CD4-positive, alpha-beta T cell (primary cell): ENCODE measurements at regions not wholly inside any gene's neighbourhood (a gene's known extent, or its start where the extent isn't known, plus 50 kb on each side); places are given as distances from the start of the nearest gene placed in this dataset.

ENCODE experiments used
- ATAC-seq: fragments of 200-7000 bp; cut with Tn5 transposase; one replicate; pipeline ENCODE4 v1.10.0; 2022; ENCODE audit warnings: mild to moderate bottlenecking; ENCODE audit not compliant: poor library complexity
- CTCF ChIA-PET: fragments of 350-600 bp; sonication (Branson Sonifier 250); formaldehyde crosslinking; loops from one replicate; lab custom pipeline; 2021; ENCODE audit warnings: antibody characterized with exemption, inconsistent platforms; lab: Charles Lee
- POLR2A ChIA-PET: fragments of 350-600 bp; sonication (Branson Sonifier 250); formaldehyde crosslinking; loops from one replicate; lab custom pipeline; 2021; ENCODE audit warnings: antibody characterized with exemption, inconsistent platforms; lab: Charles Lee
- DNase-seq, 14 experiments: peaks; one replicate each; pipeline ENCODE4 v3.0.0-alpha.2; 2013 to 2020; ENCODE audit warnings: mixed read lengths in 2 of 14
- H3K27ac ChIP-seq, 2 donors: one replicate each; pipeline versions ENCODE4 v1.5.1 to v1.7.0; 2013; ENCODE audit warnings: low read length in 2 of 2, low read depth in 1 of 2, mild to moderate bottlenecking in 1 of 2
- H3K27me3 ChIP-seq, 2 experiments: 1 replicate in 1 of 2; 2 replicates in 1 of 2; pipeline versions ENCODE4 v1.6.1 to v1.7.0; 2013; ENCODE audit warnings: low read length in 2 of 2, control low read depth in 1 of 2, mild to moderate bottlenecking in 1 of 2, moderate library complexity in 1 of 2; ENCODE audit not compliant: insufficient read depth in 2 of 2, control insufficient read depth in 1 of 2
- H3K36me3 ChIP-seq: one replicate; pipeline ENCODE4 v1.6.1; 2013; ENCODE audit warnings: low read length, control low read depth; ENCODE audit not compliant: insufficient read depth
- H3K4me1 ChIP-seq: one replicate; pipeline ENCODE4 v1.6.1; 2013; ENCODE audit warnings: low read length, control low read depth; ENCODE audit not compliant: insufficient read depth
- H3K4me3 ChIP-seq: one replicate; pipeline ENCODE4 v1.5.1; 2013; ENCODE audit warnings: mild to moderate bottlenecking, low read length, moderate library complexity
- H3K9me3 ChIP-seq, 2 experiments: 1 replicate in 1 of 2; 2 replicates in 1 of 2; pipeline versions ENCODE4 v1.6.1 to v1.7.0; 2013; ENCODE audit warnings: low read length in 2 of 2, mild to moderate bottlenecking in 2 of 2, control low read depth in 1 of 2, moderate library complexity in 1 of 2; ENCODE audit not compliant: control insufficient read depth in 1 of 2, insufficient read depth in 1 of 2
- H3K27ac Mint-ChIP-seq: one replicate; pipeline ENCODE4 v1.8.0; 2020; ENCODE audit warnings: mixed read lengths
- H3K27me3 Mint-ChIP-seq: one replicate; pipeline ENCODE4 v1.8.0; 2021; ENCODE audit warnings: mixed read lengths
- H3K36me3 Mint-ChIP-seq: one replicate; pipeline ENCODE4 v1.8.0; 2021; ENCODE audit warnings: low read depth, mixed read lengths
- H3K4me1 Mint-ChIP-seq: one replicate; pipeline ENCODE4 v1.8.0; 2021; ENCODE audit warnings: low read depth, mixed read lengths
- H3K4me3 Mint-ChIP-seq: one replicate; pipeline ENCODE4 v1.8.0; 2020; ENCODE audit warnings: mild to moderate bottlenecking, mixed read lengths
- H3K9me3 Mint-ChIP-seq: one replicate; pipeline ENCODE4 v1.8.0; 2020; ENCODE audit warnings: mixed read lengths
- CTCF ChIP-seq: fragments of 200-600 bp; IDR thresholded peaks from one replicate; pipeline ENCODE4 v1.8.0; 2022; ENCODE audit warnings: antibody characterized with exemption, mild to moderate bottlenecking
- intact Hi-C, 2 experiments: fragments of 100-400 bp; cut with DNase I in 1 of 2; cut with micrococcal nuclease in 1 of 2; formaldehyde crosslinking; loops; one replicate each; pipeline versions ENCODE4 v1.15.1 to v1.9.0; 2023 to 2025; cut with DNase I, micrococcal nuclease

GRCh38 chr2:158038901-158039300, 62.8 kb upstream of the UPP2 start:
- DNase-seq, result no peak
- Mint-ChIP-seq H3K27ac (no peak overlapping the region), H3K4me1 (peaks cover 12% of the 10 kb centered on the region), H3K27me3 (peaks cover 16% of the 10 kb centered on the region), H3K9me3 (no peaks in the 10 kb centered on the region), H3K4me3 (no peak overlapping the region), H3K36me3 (no peaks in the 10 kb centered on the region)
- no peak overlapping the region for H3K4me3 ChIP-seq
- no peaks in the 10 kb centered on the region for H3K36me3 ChIP-seq
- CTCF ChIA-PET, result interaction anchor here (1.1 kb wide), 1 partner anchor 14 kb away, joined by 4 read pairs; no protein-coding TSS in a partner anchor
- H3K9me3 ChIP-seq, result no peaks in the 10 kb centered on the region
- no peak for ATAC-seq
- no peak overlapping the region for H3K27ac ChIP-seq
- peaks cover 0 to 7% of the 10 kb centered on the region in 2 experiments for H3K27me3 ChIP-seq
- no peak for TF ChIP-seq CTCF
- intact Hi-C loops, result loop anchor here in 1 of 2 experiments (10.0 kb wide), 1 partner anchor 1076 kb away; no protein-coding TSS in a partner anchor
- no peaks in the 10 kb centered on the region for H3K4me1 ChIP-seq
- POLR2A ChIA-PET, result no interaction called here

GRCh38 chr2:158034198-158034866, 67.3 kb upstream of the UPP2 start:
- H3K4me1 Mint-ChIP-seq, result no peaks in the 10 kb centered on the region
- ChIA-PET POLR2A (interaction anchor here (0.6 to 1.9 kb wide), 2 partner anchors 10 to 619 kb away, joined by 3 to 5 read pairs; no protein-coding TSS in a partner anchor), CTCF (interaction anchor here (1.4 to 1.7 kb wide), 2 partner anchors 10 to 711 kb away, joined by 4 to 8 read pairs; no protein-coding TSS in a partner anchor)
- no peaks in the 10 kb centered on the region for H3K4me1 ChIP-seq
- peaks cover 0 to 7% of the 10 kb centered on the region in 2 experiments for H3K27me3 ChIP-seq
- H3K36me3 Mint-ChIP-seq, result no peaks in the 10 kb centered on the region
- ATAC-seq (no peak), DNase-seq (peak in 4 of 14 experiments; percentile 16 to 47 (median 36))
- TF ChIP-seq CTCF, result peak; percentile 30
- H3K36me3 ChIP-seq, result no peaks in the 10 kb centered on the region
- H3K27ac ChIP-seq, result no peak overlapping the region
- peaks cover 20% of the 10 kb centered on the region for H3K27me3 Mint-ChIP-seq
- intact Hi-C loops, result loop anchor here in 1 of 2 experiments (10.0 kb wide), 1 partner anchor 1080 kb away; no protein-coding TSS in a partner anchor
- no peak overlapping the region for H3K27ac Mint-ChIP-seq
- no peak overlapping the region for H3K4me3 ChIP-seq
- H3K9me3 Mint-ChIP-seq, result no peaks in the 10 kb centered on the region
- no peak overlapping the region for H3K4me3 Mint-ChIP-seq
- no peaks in the 10 kb centered on the region for H3K9me3 ChIP-seq

DNA sequence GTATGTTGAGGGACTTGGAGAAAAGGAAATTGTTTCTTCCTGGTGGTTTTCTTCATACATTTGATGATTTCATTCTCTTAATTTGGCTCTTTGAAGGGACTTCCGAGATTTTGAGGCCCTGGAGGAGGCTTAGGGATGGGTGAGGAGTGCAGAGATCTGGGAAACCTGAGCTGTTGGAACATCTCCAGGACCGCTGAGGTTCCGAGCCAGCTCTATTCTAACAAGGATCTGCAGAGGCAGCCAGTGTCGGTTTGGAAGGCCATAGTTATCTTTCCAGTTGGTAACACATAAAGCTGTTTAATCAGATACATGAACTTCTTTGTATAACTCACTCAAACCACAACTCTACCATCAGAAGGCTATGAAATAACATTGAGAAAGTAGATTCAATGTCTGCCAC, 70.3 kb upstream of the UPP2 start:
- Histone ChIP-seq H3K27ac (no peak overlapping the region), H3K9me3 (no peaks in the 10 kb centered on the region), H3K27me3 (peaks cover 0 to 4% of the 10 kb centered on the region in 2 experiments), H3K4me1 (no peaks in the 10 kb centered on the region), H3K4me3 (no peak overlapping the region), H3K36me3 (no peaks in the 10 kb centered on the region)
- ChIA-PET POLR2A (no interaction called here), CTCF (no interaction called here)
- H3K9me3 Mint-ChIP-seq, result no peaks in the 10 kb centered on the region
- H3K36me3 Mint-ChIP-seq, result no peaks in the 10 kb centered on the region
- no peak for DNase-seq
- ATAC-seq, result no peak
- no peak overlapping the region for H3K4me3 Mint-ChIP-seq
- H3K4me1 Mint-ChIP-seq, result no peaks in the 10 kb centered on the region
- no peak for TF ChIP-seq CTCF
- peaks cover 13% of the 10 kb centered on the region for H3K27me3 Mint-ChIP-seq
- H3K27ac Mint-ChIP-seq, result no peak overlapping the region
- intact Hi-C loops, result loop anchor here in 1 of 2 experiments (10.0 kb wide), 1 partner anchor 1083 kb away; no protein-coding TSS in a partner anchor
